ENCODE measurements at regions not wholly inside any gene's neighbourhood (a gene's known extent, or its start where the extent isn't known, plus 50 kb on each side); places are given as distances from the start of the nearest gene placed in this dataset.

GRCh38 chr6:27623103-27623502 is 150.2 kb upstream of the ZNF184 start:
- TF ChIP-seq, protein P1, sequence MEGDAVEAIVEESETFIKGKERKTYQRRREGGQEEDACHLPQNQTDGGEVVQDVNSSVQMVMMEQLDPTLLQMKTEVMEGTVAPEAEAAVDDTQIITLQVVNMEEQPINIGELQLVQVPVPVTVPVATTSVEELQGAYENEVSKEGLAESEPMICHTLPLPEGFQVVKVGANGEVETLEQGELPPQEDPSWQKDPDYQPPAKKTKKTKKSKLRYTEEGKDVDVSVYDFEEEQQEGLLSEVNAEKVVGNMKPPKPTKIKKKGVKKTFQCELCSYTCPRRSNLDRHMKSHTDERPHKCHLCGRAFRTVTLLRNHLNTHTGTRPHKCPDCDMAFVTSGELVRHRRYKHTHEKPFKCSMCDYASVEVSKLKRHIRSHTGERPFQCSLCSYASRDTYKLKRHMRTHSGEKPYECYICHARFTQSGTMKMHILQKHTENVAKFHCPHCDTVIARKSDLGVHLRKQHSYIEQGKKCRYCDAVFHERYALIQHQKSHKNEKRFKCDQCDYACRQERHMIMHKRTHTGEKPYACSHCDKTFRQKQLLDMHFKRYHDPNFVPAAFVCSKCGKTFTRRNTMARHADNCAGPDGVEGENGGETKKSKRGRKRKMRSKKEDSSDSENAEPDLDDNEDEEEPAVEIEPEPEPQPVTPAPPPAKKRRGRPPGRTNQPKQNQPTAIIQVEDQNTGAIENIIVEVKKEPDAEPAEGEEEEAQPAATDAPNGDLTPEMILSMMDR (IDR thresholded peaks at IDR 0.05): no peak
- no peak for TF ChIP-seq POLR2A (IDR thresholded peaks at IDR 0.05)

Measured in uterus (tissue), 2 donors.